Lower leg skin (tissue), 3 donors: ENCODE measurements at regions not wholly inside any gene's neighbourhood (a gene's known extent, or its start where the extent isn't known, plus 50 kb on each side); places are given as distances from the start of the nearest gene placed in this dataset.

Experiments used
- POLR2A ChIP-seq, 2 donors: fragments of 450-650 bp; IDR thresholded peaks; one replicate each; pipeline ENCODE4 v1.6.1; 2016 to 2017; ENCODE audit warnings: antibody characterized with exemption in 2 of 2, mild to moderate bottlenecking in 1 of 2, moderate library complexity in 1 of 2
- TF ChIP-seq, protein P1 (sequence below), 3 donors: fragments of 450-650 bp; IDR thresholded peaks; one replicate each; pipeline ENCODE4 v1.5.1; 2016; ENCODE audit warnings: antibody characterized with exemption in 3 of 3, mild to moderate bottlenecking in 3 of 3, moderate library complexity in 2 of 3

DNA sequence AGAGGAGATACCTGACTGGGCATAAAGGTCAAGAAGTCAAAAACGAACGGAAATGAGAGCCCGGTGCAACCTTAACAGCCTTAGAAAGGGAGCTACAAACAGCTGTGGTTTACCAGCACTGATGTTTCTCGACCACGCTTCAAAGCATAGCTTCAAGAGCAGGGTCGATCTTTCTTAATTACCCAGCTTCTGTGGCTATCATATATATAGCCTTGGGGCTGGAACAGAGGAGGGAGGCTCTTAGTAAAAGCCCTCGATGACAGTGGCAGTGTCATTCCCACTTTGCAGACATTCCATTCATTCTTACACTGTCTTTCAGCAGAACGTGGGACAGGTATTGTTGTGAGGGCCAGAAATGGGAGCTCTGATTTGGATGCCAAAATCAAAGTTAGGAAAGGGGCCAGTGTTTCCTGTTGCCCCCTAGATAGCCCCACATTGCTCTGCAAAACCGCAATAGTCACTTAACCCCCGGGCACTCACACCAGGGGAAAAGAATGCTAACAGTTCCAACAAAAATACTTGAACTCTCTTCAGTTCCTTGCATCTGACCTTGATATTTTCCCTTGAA, 141.5 kb downstream of the MTPAP start:
- TF ChIP-seq POLR2A (IDR thresholded peaks at IDR 0.05) = no peak
- TF ChIP-seq, protein P1, sequence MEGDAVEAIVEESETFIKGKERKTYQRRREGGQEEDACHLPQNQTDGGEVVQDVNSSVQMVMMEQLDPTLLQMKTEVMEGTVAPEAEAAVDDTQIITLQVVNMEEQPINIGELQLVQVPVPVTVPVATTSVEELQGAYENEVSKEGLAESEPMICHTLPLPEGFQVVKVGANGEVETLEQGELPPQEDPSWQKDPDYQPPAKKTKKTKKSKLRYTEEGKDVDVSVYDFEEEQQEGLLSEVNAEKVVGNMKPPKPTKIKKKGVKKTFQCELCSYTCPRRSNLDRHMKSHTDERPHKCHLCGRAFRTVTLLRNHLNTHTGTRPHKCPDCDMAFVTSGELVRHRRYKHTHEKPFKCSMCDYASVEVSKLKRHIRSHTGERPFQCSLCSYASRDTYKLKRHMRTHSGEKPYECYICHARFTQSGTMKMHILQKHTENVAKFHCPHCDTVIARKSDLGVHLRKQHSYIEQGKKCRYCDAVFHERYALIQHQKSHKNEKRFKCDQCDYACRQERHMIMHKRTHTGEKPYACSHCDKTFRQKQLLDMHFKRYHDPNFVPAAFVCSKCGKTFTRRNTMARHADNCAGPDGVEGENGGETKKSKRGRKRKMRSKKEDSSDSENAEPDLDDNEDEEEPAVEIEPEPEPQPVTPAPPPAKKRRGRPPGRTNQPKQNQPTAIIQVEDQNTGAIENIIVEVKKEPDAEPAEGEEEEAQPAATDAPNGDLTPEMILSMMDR (IDR thresholded peaks at IDR 0.05) = no peak
